Activated CD8-positive, alpha-beta T cell treated with anti-CD3 and anti-CD28 coated beads for 36 hours (primary cell): ENCODE measurements at regions not wholly inside any gene's neighbourhood (a gene's known extent, or its start where the extent isn't known, plus 50 kb on each side); places are given as distances from the start of the nearest gene placed in this dataset.

Source experiments
- ATAC-seq: fragments of 200-7000 bp; cut with Tn5 transposase; one replicate; pipeline ENCODE4 v1.10.0; 2021; ENCODE audit warnings: mild to moderate bottlenecking, moderate library complexity
- CTCF ChIA-PET: fragments of 350-600 bp; sonication (Branson Sonifier 250); formaldehyde crosslinking; loops from one replicate; lab custom pipeline; 2021; ENCODE audit warnings: antibody characterized with exemption; lab: Charles Lee
- POLR2A ChIA-PET: fragments of 350-600 bp; sonication (Branson Sonifier 250); formaldehyde crosslinking; loops from one replicate; lab custom pipeline; 2021; ENCODE audit warnings: antibody characterized with exemption; lab: Charles Lee
- DNase-seq: peaks from one replicate; pipeline ENCODE4 v3.0.0-alpha.2; 2020
- H3K27ac Mint-ChIP-seq: one replicate; pipeline ENCODE4 v1.8.0; 2021; ENCODE audit warnings: mild to moderate bottlenecking, mixed read lengths
- H3K27me3 Mint-ChIP-seq: one replicate; pipeline ENCODE4 v1.8.0; 2021; ENCODE audit warnings: mixed read lengths
- H3K36me3 Mint-ChIP-seq: one replicate; pipeline ENCODE4 v1.8.0; 2021; ENCODE audit warnings: low read depth, mixed read lengths
- H3K4me1 Mint-ChIP-seq: one replicate; pipeline ENCODE4 v1.8.0; 2021; ENCODE audit warnings: low read depth, mixed read lengths
- H3K4me3 Mint-ChIP-seq: one replicate; pipeline ENCODE4 v1.8.0; 2021; ENCODE audit warnings: mild to moderate bottlenecking, moderate library complexity, mixed read lengths
- H3K9me3 Mint-ChIP-seq: one replicate; pipeline ENCODE4 v1.8.0; 2021; ENCODE audit warnings: mixed read lengths
- CTCF ChIP-seq: fragments of 200-600 bp; IDR thresholded peaks from one replicate; pipeline ENCODE4 v1.8.0; 2022; ENCODE audit warnings: antibody characterized with exemption, mild to moderate bottlenecking
- intact Hi-C: fragments of 100-400 bp; cut with micrococcal nuclease; formaldehyde crosslinking; loops from one replicate; pipeline ENCODE4 v1.10.0; 2022

GRCh38 chr20:55211481-55211880 lies 736.1 kb downstream of the DOK5 start:
- TF ChIP-seq CTCF, result no peak
- ChIA-PET CTCF (no interaction called here), POLR2A (no interaction called here)
- DNase-seq, result no peak
- H3K36me3 Mint-ChIP-seq, result no peaks in the 10 kb centered on the region
- peaks cover 5% of the 10 kb centered on the region for H3K9me3 Mint-ChIP-seq
- H3K4me3 Mint-ChIP-seq, result no peak overlapping the region
- no peak for ATAC-seq
- no peak overlapping the region for H3K27ac Mint-ChIP-seq
- H3K4me1 Mint-ChIP-seq, result no peaks in the 10 kb centered on the region
- peaks cover 1% of the 10 kb centered on the region for H3K27me3 Mint-ChIP-seq
- intact Hi-C loops, result no loop called here

GRCh38 chr20:55205665-55206064 lies 730.3 kb downstream of the DOK5 start:
- H3K4me3 Mint-ChIP-seq, result no peak overlapping the region
- ChIA-PET POLR2A (no interaction called here), CTCF (no interaction called here)
- intact Hi-C loops, result no loop called here
- H3K36me3 Mint-ChIP-seq, result no peaks in the 10 kb centered on the region
- H3K27ac Mint-ChIP-seq, result no peak overlapping the region
- H3K9me3 Mint-ChIP-seq, result peaks cover 7% of the 10 kb centered on the region
- no peaks in the 10 kb centered on the region for H3K4me1 Mint-ChIP-seq
- peaks cover 1% of the 10 kb centered on the region for H3K27me3 Mint-ChIP-seq
- TF ChIP-seq CTCF, result no peak
- no peak for DNase-seq
- ATAC-seq, result no peak

GRCh38 chr20:55200317-55200716 lies 724.9 kb downstream of the DOK5 start:
- ATAC-seq (no peak), DNase-seq (no peak)
- Mint-ChIP-seq H3K4me3 (no peak overlapping the region), H3K36me3 (no peaks in the 10 kb centered on the region), H3K27ac (no peak overlapping the region), H3K9me3 (peaks cover 6% of the 10 kb centered on the region), H3K27me3 (no peaks in the 10 kb centered on the region), H3K4me1 (no peaks in the 10 kb centered on the region)
- intact Hi-C loops, result no loop called here
- TF ChIP-seq CTCF, result no peak
- CTCF ChIA-PET, result no interaction called here
- POLR2A ChIA-PET, result no interaction called here

GRCh38 chr20:55194947-55195346 lies 719.6 kb downstream of the DOK5 start:
- ChIA-PET CTCF (no interaction called here), POLR2A (no interaction called here)
- ATAC-seq (no peak), DNase-seq (no peak)
- no peak for TF ChIP-seq CTCF
- Mint-ChIP-seq H3K9me3 (peaks cover 3% of the 10 kb centered on the region), H3K27ac (no peak overlapping the region), H3K36me3 (no peaks in the 10 kb centered on the region), H3K4me1 (no peaks in the 10 kb centered on the region), H3K4me3 (no peak overlapping the region), H3K27me3 (no peaks in the 10 kb centered on the region)
- intact Hi-C loops, result no loop called here

GRCh38 chr20:55186228-55186627 lies 710.8 kb downstream of the DOK5 start:
- H3K36me3 Mint-ChIP-seq, result no peaks in the 10 kb centered on the region
- POLR2A ChIA-PET, result no interaction called here
- TF ChIP-seq CTCF, result no peak
- ATAC-seq (no peak), DNase-seq (no peak)
- intact Hi-C loops, result no loop called here
- CTCF ChIA-PET, result no interaction called here
- no peaks in the 10 kb centered on the region for H3K4me1 Mint-ChIP-seq
- no peak overlapping the region for H3K27ac Mint-ChIP-seq
- H3K4me3 Mint-ChIP-seq, result no peak overlapping the region
- no peaks in the 10 kb centered on the region for H3K27me3 Mint-ChIP-seq
- H3K9me3 Mint-ChIP-seq, result peaks cover 15% of the 10 kb centered on the region
